Endodermal cell (in vitro differentiated cells): ENCODE measurements at regions not wholly inside any gene's neighbourhood (a gene's known extent, or its start where the extent isn't known, plus 50 kb on each side); places are given as distances from the start of the nearest gene placed in this dataset.
"Not testable (repeated sequence)": the region's sequence is repeated elsewhere in the genome, so short reads cannot be mapped to it uniquely, and the experiment has no call there.

Source experiments
- DNase-seq: peaks from one replicate; pipeline ENCODE4 v3.0.0-alpha.2; 2017
- H3K27ac ChIP-seq: 2 replicates; pipeline ENCODE4 v1.5.1; 2013; ENCODE audit warnings: mild to moderate bottlenecking, low read depth, low read length, moderate library complexity
- H3K27me3 ChIP-seq: 2 replicates; pipeline ENCODE4 v1.6.1; 2013; ENCODE audit warnings: mild to moderate bottlenecking, low read length, moderate library complexity; ENCODE audit not compliant: insufficient read depth, control insufficient read depth, poor library complexity, severe bottlenecking
- H3K36me3 ChIP-seq: 2 replicates; pipeline ENCODE4 v1.7.0; 2013; ENCODE audit warnings: mild to moderate bottlenecking, low read length, moderate library complexity; ENCODE audit not compliant: control insufficient read depth, insufficient read depth
- H3K4me1 ChIP-seq: one replicate; pipeline ENCODE4 v1.7.0; 2013; ENCODE audit warnings: low read length; ENCODE audit not compliant: control insufficient read depth, insufficient read depth
- H3K4me3 ChIP-seq: 2 replicates; pipeline ENCODE4 v1.5.1; 2013; ENCODE audit warnings: mild to moderate bottlenecking, low read length, moderate library complexity
- H3K9ac ChIP-seq: 2 replicates; pipeline ENCODE4 v1.6.1; 2013; ENCODE audit warnings: mild to moderate bottlenecking, low read length, moderate library complexity; ENCODE audit not compliant: poor library complexity, severe bottlenecking; ENCODE audit errors: extremely low read depth
- H3K9me3 ChIP-seq: 2 replicates; pipeline ENCODE4 v1.6.1; 2013; ENCODE audit warnings: mild to moderate bottlenecking, low read length, moderate library complexity; ENCODE audit not compliant: control insufficient read depth
- H3K27ac Mint-ChIP-seq: 2 replicates; pipeline ENCODE4 v1.8.0; 2020; ENCODE audit warnings: mixed read lengths
- H3K27me3 Mint-ChIP-seq: 2 replicates; pipeline ENCODE4 v1.8.0; 2021; ENCODE audit warnings: mild to moderate bottlenecking, mixed read lengths; ENCODE audit not compliant: insufficient read depth
- H3K36me3 Mint-ChIP-seq: 2 replicates; pipeline ENCODE4 v1.8.0; 2020; ENCODE audit warnings: low read depth, mixed read lengths
- H3K4me1 Mint-ChIP-seq: 2 replicates; pipeline ENCODE4 v1.8.0; 2020; ENCODE audit warnings: mixed read lengths
- H3K4me3 Mint-ChIP-seq: 2 replicates; pipeline ENCODE4 v1.8.0; 2020; ENCODE audit warnings: mild to moderate bottlenecking, moderate library complexity, mixed read lengths
- H3K9me3 Mint-ChIP-seq: 2 replicates; pipeline ENCODE4 v1.8.0; 2020; ENCODE audit warnings: mild to moderate bottlenecking, mixed read lengths
- CTCF ChIP-seq: fragments of 200-600 bp; sonication (generic); conservative IDR thresholded peaks from 2 replicates; pipeline ENCODE4 v1.5.0; 2021; ENCODE audit warnings: antibody characterized with exemption, mild to moderate bottlenecking
- WGBS, 2 experiments: methylation state at CpG; one replicate each; pipeline versions ENCODE4 v1.1.5 to v1.1.7; 2013; ENCODE audit warnings: missing lambda C conversion rate in 2 of 2, mixed read lengths in 1 of 2; ENCODE audit not compliant: insufficient coverage in 1 of 2, insufficient read length in 1 of 2; 5-methylcytosine and 5-hydroxymethylcytosine counted together

DNA sequence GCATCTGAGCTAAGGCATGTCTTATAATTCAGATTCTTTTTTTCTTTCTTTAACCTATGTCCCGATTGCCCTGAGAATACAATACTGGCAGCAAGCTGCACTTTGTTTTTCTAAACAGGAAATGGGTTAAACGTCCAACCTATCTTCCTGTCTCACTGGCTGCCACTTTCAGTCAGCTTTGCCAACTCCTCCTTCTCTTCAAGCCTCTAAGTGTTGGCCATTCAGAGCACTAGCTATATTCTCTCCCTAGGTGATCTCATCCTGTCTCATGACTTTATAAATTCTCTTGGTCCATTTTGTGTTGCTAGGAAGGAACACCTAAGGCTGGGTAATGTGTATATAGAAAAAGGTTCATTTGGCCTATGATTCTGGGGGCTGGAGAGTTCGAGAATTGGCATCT, 109.5 kb upstream of the TSC22D1 start:
- no peaks in the 10 kb centered on the region for H3K27me3 ChIP-seq
- H3K36me3 Mint-ChIP-seq = no peaks in the 10 kb centered on the region
- no peak overlapping the region for H3K4me3 ChIP-seq
- peaks cover 35% of the 10 kb centered on the region for H3K9me3 Mint-ChIP-seq
- no peaks in the 10 kb centered on the region for H3K27me3 Mint-ChIP-seq
- TF ChIP-seq CTCF = no peak
- no peaks in the 10 kb centered on the region for H3K4me1 Mint-ChIP-seq
- WGBS, 2 experiments = 89 to 95% methylated on average over 3 of the region's 3 CpGs
- no peaks in the 10 kb centered on the region for H3K36me3 ChIP-seq
- no peaks in the 10 kb centered on the region for H3K4me1 ChIP-seq
- H3K9ac ChIP-seq = no peak overlapping the region
- no peak overlapping the region for H3K27ac ChIP-seq
- no peak for DNase-seq
- no peak overlapping the region for H3K4me3 Mint-ChIP-seq
- H3K9me3 ChIP-seq = peaks cover 25% of the 10 kb centered on the region
- H3K27ac Mint-ChIP-seq = no peak overlapping the region

DNA sequence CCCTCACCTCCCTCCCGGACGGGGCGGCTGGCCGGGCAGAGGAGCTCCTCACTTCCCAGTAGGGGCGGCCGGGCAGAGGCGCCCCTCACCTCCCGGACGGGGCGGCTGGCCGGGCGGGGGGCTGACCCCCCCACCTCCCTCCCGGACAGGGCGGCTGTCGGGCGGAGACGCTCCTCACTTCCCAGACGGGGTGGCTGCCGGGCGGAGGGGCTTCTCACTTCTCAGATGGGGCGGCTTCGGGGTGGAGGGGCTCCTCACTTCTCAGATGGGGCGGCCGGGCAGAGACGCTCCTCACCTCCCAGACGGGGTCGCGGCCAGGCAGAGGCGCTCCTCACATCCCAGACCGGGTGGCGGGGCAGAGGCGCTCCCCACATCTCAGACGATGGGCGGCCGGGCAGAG, 106.3 kb upstream of the TSC22D1 start:
- not testable (repeated sequence) for H3K4me1 ChIP-seq, H3K4me1 Mint-ChIP-seq, H3K4me3 ChIP-seq, H3K9ac ChIP-seq, H3K36me3 Mint-ChIP-seq, H3K36me3 ChIP-seq, H3K27ac Mint-ChIP-seq, H3K27me3 Mint-ChIP-seq, H3K4me3 Mint-ChIP-seq, DNase-seq, H3K27ac ChIP-seq, H3K27me3 ChIP-seq
- H3K9me3 ChIP-seq = peaks cover 29% of the 10 kb centered on the region
- WGBS, 2 experiments = 97% methylated on average over 20 of the region's 35 CpGs; no CpG with 5 or more reads in 1 of the 2 experiments
- peaks cover 45% of the 10 kb centered on the region for H3K9me3 Mint-ChIP-seq

- Histone ChIP-seq H3K9ac (no peak overlapping the region), H3K27me3 (no peaks in the 10 kb centered on the region), H3K27ac (no peak overlapping the region), H3K4me1 (no peaks in the 10 kb centered on the region), H3K36me3 (no peaks in the 10 kb centered on the region), H3K9me3 (peaks cover 23% of the 10 kb centered on the region), H3K4me3 (no peak overlapping the region)
- H3K36me3 Mint-ChIP-seq = no peaks in the 10 kb centered on the region
- no peak for TF ChIP-seq CTCF
- H3K4me1 Mint-ChIP-seq = no peaks in the 10 kb centered on the region
- no peaks in the 10 kb centered on the region for H3K27me3 Mint-ChIP-seq
- H3K4me3 Mint-ChIP-seq = no peak overlapping the region
- peaks cover 38% of the 10 kb centered on the region for H3K9me3 Mint-ChIP-seq
- no peak overlapping the region for H3K27ac Mint-ChIP-seq
- no peak for DNase-seq
These were observed 104.7 kb upstream of the TSC22D1 start for GRCh38 chr13:44680746-44681355.

- TF ChIP-seq CTCF = no peak
- H3K27me3 Mint-ChIP-seq = no peaks in the 10 kb centered on the region
- Histone ChIP-seq H3K9me3 (peaks cover 19% of the 10 kb centered on the region), H3K36me3 (no peaks in the 10 kb centered on the region), H3K9ac (no peak overlapping the region), H3K27me3 (no peaks in the 10 kb centered on the region), H3K4me1 (no peaks in the 10 kb centered on the region), H3K4me3 (no peak overlapping the region), H3K27ac (no peak overlapping the region)
- DNase-seq = no peak
- H3K4me1 Mint-ChIP-seq = no peaks in the 10 kb centered on the region
- no peak overlapping the region for H3K27ac Mint-ChIP-seq
- no peak overlapping the region for H3K4me3 Mint-ChIP-seq
- 67 to 73% methylated on average over 3 to 4 of the region's 4 CpGs for WGBS, 2 experiments
- no peaks in the 10 kb centered on the region for H3K36me3 Mint-ChIP-seq
- peaks cover 30% of the 10 kb centered on the region for H3K9me3 Mint-ChIP-seq
These were observed 103.5 kb upstream of the TSC22D1 start for GRCh38 chr13:44679597-44679996.
